Endothelial cell of umbilical vein (primary cell): ENCODE measurements at regions not wholly inside any gene's neighbourhood (a gene's known extent, or its start where the extent isn't known, plus 50 kb on each side); places are given as distances from the start of the nearest gene placed in this dataset.

Experiments used
- BruUV-seq: library from RNA; stranded (reverse); fragments of 400-500 nt; replicated peaks from 2 replicates; lab custom pipeline; 2021; lab: Mats Ljungman, UMichigan
- CTCF ChIA-PET: fragments of 300-600, 350-600 bp; sonication (Branson Sonifier 250); formaldehyde crosslinking; loops from one replicate; lab custom pipeline; 2021; ENCODE audit warnings: antibody characterized with exemption, inconsistent platforms; lab: Charles Lee
- POLR2A ChIA-PET: fragments of 300-600, 350-600 bp; sonication (Branson Sonifier 250); formaldehyde crosslinking; loops from one replicate; lab custom pipeline; 2021; ENCODE audit warnings: antibody characterized with exemption, inconsistent platforms; lab: Charles Lee
- DNase-seq: peaks from one replicate; pipeline ENCODE4 v3.0.0-alpha.2; 2011; ENCODE audit warnings: low read depth, low spot score
- FAIRE-seq: peaks from 2 replicates; lab custom pipeline; 2011; peaks lifted over from hg19 to GRCh38; lab: Jason Lieb, UNC
- H2AFZ ChIP-seq: 2 replicates; pipeline ENCODE4 v1.6.0; 2012; ENCODE audit warnings: low read depth, low read length, control low read depth, inconsistent platforms
- H3K27ac ChIP-seq: 2 replicates; pipeline ENCODE4 v1.5.1; 2011; ENCODE audit warnings: low read depth, mild to moderate bottlenecking, control low read depth, low read length, moderate library complexity; ENCODE audit not compliant: insufficient read depth
- H3K27me3 ChIP-seq, 2 experiments: 2 replicates each; pipeline versions ENCODE4 v1.6.0 to v1.6.1; 2011; ENCODE audit warnings: low read length in 2 of 2, mixed read lengths in 1 of 2; ENCODE audit not compliant: control insufficient read depth in 2 of 2, insufficient read depth in 2 of 2
- H3K36me3 ChIP-seq, 2 experiments: 2 replicates in 1 of 2; 3 replicates in 1 of 2; pipeline ENCODE4 v1.5.1; 2011; ENCODE audit warnings: low read length in 2 of 2, mild to moderate bottlenecking in 1 of 2, moderate library complexity in 1 of 2; ENCODE audit not compliant: control insufficient read depth in 2 of 2, insufficient read depth in 2 of 2; ENCODE audit errors: extremely low read depth in 1 of 2
- H3K4me1 ChIP-seq: 3 replicates; pipeline ENCODE4 v1.5.1; 2011; ENCODE audit warnings: mild to moderate bottlenecking, low read length; ENCODE audit not compliant: control insufficient read depth, insufficient read depth; ENCODE audit errors: extremely low read depth
- H3K4me2 ChIP-seq: 2 replicates; pipeline ENCODE4 v1.6.1; 2011; ENCODE audit warnings: low read length, control low read depth, mixed read lengths; ENCODE audit not compliant: insufficient read depth
- H3K4me3 ChIP-seq, 3 experiments: fragments of 200-600 bp in 1 of 3; sonication (generic), shearing (Covaris generic) in 1 of 3; replicated peaks in 1 of 3; 2 replicates each; pipeline ENCODE4 v1.5.1; 2011 to 2016; ENCODE audit warnings: control low read depth in 3 of 3, low read length in 3 of 3, mild to moderate bottlenecking in 2 of 3, inconsistent platforms in 1 of 3, low read depth in 1 of 3, moderate library complexity in 1 of 3; ENCODE audit not compliant: insufficient read depth in 1 of 3
- H3K79me2 ChIP-seq: 2 replicates; pipeline ENCODE4 v1.6.0; 2012; ENCODE audit warnings: low read length, inconsistent platforms; ENCODE audit not compliant: control insufficient read depth, insufficient read depth
- H3K9ac ChIP-seq: replicated peaks from 2 replicates; pipeline ENCODE3; 2011; ENCODE audit warnings: low read length, control low read depth; ENCODE audit not compliant: insufficient read depth; ENCODE audit errors: extremely low read depth
- H3K9me1 ChIP-seq: replicated peaks from 3 replicates; pipeline ENCODE4 v1.6.0; 2011; ENCODE audit warnings: mild to moderate bottlenecking, low read length; ENCODE audit not compliant: control insufficient read depth, insufficient read depth; ENCODE audit errors: extremely low read depth
- H3K9me3 ChIP-seq: replicated peaks from 2 replicates; pipeline ENCODE4 v1.5.1; 2012; ENCODE audit warnings: low read length, inconsistent platforms; ENCODE audit not compliant: control insufficient read depth, insufficient read depth
- H4K20me1 ChIP-seq: replicated peaks from 2 replicates; pipeline ENCODE3; 2011; ENCODE audit warnings: mild to moderate bottlenecking, low read length; ENCODE audit not compliant: control insufficient read depth, insufficient read depth; ENCODE audit errors: extremely low read depth
- CTCF ChIP-seq, 2 donors: IDR thresholded peaks; 1 replicate in 1 of 2; 2 replicates in 1 of 2; pipeline ENCODE4 v1.5.1; 2011; ENCODE audit warnings: low read length in 2 of 2, mild to moderate bottlenecking in 2 of 2, moderate library complexity in 2 of 2, control low read depth in 1 of 2, inconsistent platforms in 1 of 2, low read depth in 1 of 2; ENCODE audit not compliant: insufficient read depth in 1 of 2; ENCODE audit errors: extremely low read depth in 1 of 2
- EZH2 ChIP-seq: IDR thresholded peaks from 2 replicates; pipeline ENCODE4 v1.6.1; 2012; ENCODE audit warnings: borderline replicate concordance, low read depth, mild to moderate bottlenecking, moderate library complexity, low read length, inconsistent platforms; ENCODE audit not compliant: severe bottlenecking
- FOS ChIP-seq: IDR thresholded peaks from 2 replicates; pipeline ENCODE4 v1.6.1; 2011; ENCODE audit warnings: mild to moderate bottlenecking, low read length, moderate library complexity, borderline replicate concordance; ENCODE audit not compliant: insufficient read depth
- GATA2 ChIP-seq: IDR thresholded peaks from 2 replicates; pipeline ENCODE4 v1.7.0; 2011; ENCODE audit warnings: low read depth, mild to moderate bottlenecking, moderate library complexity, mixed read lengths, low read length; ENCODE audit not compliant: insufficient read length, insufficient read depth
- JUN ChIP-seq: IDR thresholded peaks from 2 replicates; pipeline ENCODE4 v1.6.1; 2011; ENCODE audit warnings: borderline replicate concordance, low read depth; ENCODE audit not compliant: insufficient read length, insufficient read depth
- MAX ChIP-seq: IDR thresholded peaks from 2 replicates; pipeline ENCODE4 v1.6.1; 2011; ENCODE audit not compliant: insufficient read depth, insufficient read length
- MYC ChIP-seq: IDR thresholded peaks from one replicate; pipeline ENCODE4 v1.6.1; 2011; ENCODE audit warnings: mild to moderate bottlenecking, low read depth, low read length
- POLR2A ChIP-seq: IDR thresholded peaks from 2 replicates; pipeline ENCODE4 v1.6.1; 2012; ENCODE audit warnings: low read depth, mild to moderate bottlenecking, control low read depth, low read length
- POLR2AphosphoS5 ChIP-seq: IDR thresholded peaks from 2 replicates; pipeline ENCODE4 v1.6.1; 2012; ENCODE audit warnings: low read depth, mild to moderate bottlenecking, control low read depth, low read length, moderate library complexity; ENCODE audit not compliant: insufficient read depth
- dilution Hi-C: fragments of 300-500 bp; cut with MboI; formaldehyde crosslinking; loops from one replicate; pipeline ENCODE4 v1.15.0; 2019; ENCODE audit warnings: low sequenced_read_pairs; ENCODE audit not compliant: extremely low pct_ligation_motif_present
- intact Hi-C: fragments of 100-400 bp; cut with micrococcal nuclease; formaldehyde crosslinking; loops from one replicate; pipeline ENCODE4 v1.10.0; 2022

- POLR2A ChIA-PET: no interaction called here
These were observed 547.7 kb upstream of the SLITRK1 start for GRCh38 chr13:84430015-84430414.

GRCh38 chr13:84418041-84418440 lies 535.8 kb upstream of the SLITRK1 start:
- intact Hi-C loops: no loop called here
- dilution Hi-C loops: no loop called here
- Histone ChIP-seq H3K27ac (no peak overlapping the region), H3K9me3 (peaks cover 6% of the 10 kb centered on the region), H3K79me2 (no peaks in the 10 kb centered on the region), H3K4me1 (no peaks in the 10 kb centered on the region), H4K20me1 (no peaks in the 10 kb centered on the region), H3K27me3 (no peaks in the 10 kb centered on the region), H3K9ac (no peak overlapping the region), H3K4me3 (no peak overlapping the region), H2AFZ (no peak overlapping the region), H3K9me1 (no peaks in the 10 kb centered on the region), H3K4me2 (no peak overlapping the region), H3K36me3 (no peaks in the 10 kb centered on the region)
- no peak for TF ChIP-seq CTCF (IDR thresholded peaks at IDR 0.05; ENCODE audit: extremely low read depth in 1 of 2, insufficient read depth in 1 of 2, low read depth in 1 of 2, low read length in 2 of 2)
- TF ChIP-seq POLR2AphosphoS5: no peak
- TF ChIP-seq EZH2: no peak
- no peak for TF ChIP-seq POLR2A
- TF ChIP-seq JUN: no peak
- TF ChIP-seq GATA2: no peak
- TF ChIP-seq MAX: no peak
- TF ChIP-seq MYC: no peak
- TF ChIP-seq FOS: no peak
- BruUV-seq: no TSS peak
- no peak for FAIRE-seq
- CTCF ChIA-PET: no interaction called here
- no peak for DNase-seq
- POLR2A ChIA-PET: no interaction called here

More at GRCh38 chr13:84430015-84430414, 547.7 kb upstream of the SLITRK1 start:
- H3K27ac ChIP-seq: no peak overlapping the region
- no peaks in the 10 kb centered on the region for H3K36me3 ChIP-seq
- no TSS peak for BruUV-seq
- H3K4me1 ChIP-seq: no peaks in the 10 kb centered on the region
- H3K4me2 ChIP-seq: no peak overlapping the region
- FAIRE-seq (no peak), DNase-seq (no peak)
- H2AFZ ChIP-seq: no peak overlapping the region
- no peak overlapping the region for H3K4me3 ChIP-seq
- dilution Hi-C loops (no loop called here), intact Hi-C loops (no loop called here)
- H3K27me3 ChIP-seq: no peaks in the 10 kb centered on the region
- H3K9ac ChIP-seq: no peak overlapping the region
- TF ChIP-seq MYC: no peak
- no peak for TF ChIP-seq MAX
- TF ChIP-seq JUN: no peak
- no peak for TF ChIP-seq GATA2
- no peaks in the 10 kb centered on the region for H3K79me2 ChIP-seq
- no peaks in the 10 kb centered on the region for H3K9me1 ChIP-seq
- H3K9me3 ChIP-seq: peaks cover 6% of the 10 kb centered on the region
- CTCF ChIA-PET: no interaction called here
- no peaks in the 10 kb centered on the region for H4K20me1 ChIP-seq
